CD14-positive monocyte (primary cell): ENCODE measurements at regions not wholly inside any gene's neighbourhood (a gene's known extent, or its start where the extent isn't known, plus 50 kb on each side); places are given as distances from the start of the nearest gene placed in this dataset.

Source experiments
- DNase-seq, 3 donors: peaks; one replicate each; pipeline ENCODE4 v3.0.0-alpha.2; 2011 to 2022
- H2AFZ ChIP-seq: 2 replicates; pipeline ENCODE4 v1.6.0; 2012; ENCODE audit warnings: mild to moderate bottlenecking, low read depth, low read length, inconsistent platforms; ENCODE audit not compliant: insufficient read depth, poor library complexity, severe bottlenecking
- H3K27ac ChIP-seq, 2 donors: 1 replicate in 1 of 2; 2 replicates in 1 of 2; pipeline ENCODE4 v1.5.1; 2012 to 2013; ENCODE audit warnings: low read length in 2 of 2, control low read depth in 1 of 2, inconsistent platforms in 1 of 2, low read depth in 1 of 2, mild to moderate bottlenecking in 1 of 2
- H3K27me3 ChIP-seq, 2 donors: one replicate each; pipeline versions ENCODE4 v1.6.0 to v1.6.1; 2011 to 2013; ENCODE audit warnings: low read length in 2 of 2; ENCODE audit not compliant: control insufficient read depth in 2 of 2, insufficient read depth in 2 of 2
- H3K36me3 ChIP-seq, 2 donors: replicated peaks in 1 of 2; 1 replicate in 1 of 2; 2 replicates in 1 of 2; pipeline versions ENCODE4 v1.5.1 to v1.6.1; 2012 to 2013; ENCODE audit warnings: low read length in 2 of 2, control low read depth in 1 of 2, inconsistent platforms in 1 of 2, mild to moderate bottlenecking in 1 of 2; ENCODE audit not compliant: insufficient read depth in 2 of 2, control insufficient read depth in 1 of 2
- H3K4me1 ChIP-seq, 2 donors: 1 replicate in 1 of 2; 2 replicates in 1 of 2; pipeline versions ENCODE4 v1.5.1 to v1.6.1; 2012 to 2013; ENCODE audit warnings: low read length in 2 of 2, control low read depth in 1 of 2, inconsistent platforms in 1 of 2, mild to moderate bottlenecking in 1 of 2, moderate library complexity in 1 of 2; ENCODE audit not compliant: insufficient read depth in 2 of 2, control insufficient read depth in 1 of 2
- H3K4me2 ChIP-seq: replicated peaks from 2 replicates; pipeline ENCODE3; 2012; ENCODE audit warnings: low read length, moderate library complexity, mild to moderate bottlenecking; ENCODE audit not compliant: poor library complexity, severe bottlenecking; ENCODE audit errors: extremely low read depth
- H3K4me3 ChIP-seq, 3 experiments: fragments of 200-600 bp in 1 of 3; sonication (generic) in 1 of 3; replicated peaks in 1 of 3; 1 replicate in 2 of 3; 2 replicates in 1 of 3; pipeline ENCODE4 v1.5.1; 2011 to 2013; ENCODE audit warnings: low read length in 3 of 3, mild to moderate bottlenecking in 3 of 3, control low read depth in 2 of 3, low read depth in 2 of 3, inconsistent platforms in 1 of 3, moderate library complexity in 1 of 3
- H3K79me2 ChIP-seq: 2 replicates; pipeline ENCODE4 v1.6.0; 2012; ENCODE audit warnings: mild to moderate bottlenecking, control low read depth, inconsistent platforms, low read length, moderate library complexity; ENCODE audit not compliant: insufficient read depth
- H3K9ac ChIP-seq: 2 replicates; pipeline ENCODE4 v1.6.0; 2017; ENCODE audit warnings: low read length, mild to moderate bottlenecking; ENCODE audit not compliant: insufficient read depth, poor library complexity, severe bottlenecking
- H3K9me3 ChIP-seq, 2 donors: replicated peaks in 1 of 2; 1 replicate in 1 of 2; 2 replicates in 1 of 2; pipeline versions ENCODE4 v1.5.1 to v1.6.1; 2012 to 2013; ENCODE audit warnings: low read length in 2 of 2, control low read depth in 1 of 2; ENCODE audit not compliant: control insufficient read depth in 1 of 2, insufficient read depth in 1 of 2
- H4K20me1 ChIP-seq: 2 replicates; pipeline ENCODE4 v1.6.0; 2012; ENCODE audit warnings: mild to moderate bottlenecking, low read length, control low read depth, moderate library complexity; ENCODE audit not compliant: insufficient read depth
- H3K27ac Mint-ChIP-seq, 7 donors: one replicate each; pipeline ENCODE4 v1.8.0; 2020; ENCODE audit warnings: mild to moderate bottlenecking in 7 of 7, mixed read lengths in 7 of 7, moderate library complexity in 6 of 7, inconsistent platforms in 2 of 7
- H3K27me3 Mint-ChIP-seq, 3 donors: one replicate each; pipeline ENCODE4 v1.8.0; 2021 to 2022; ENCODE audit warnings: low read depth in 3 of 3, mild to moderate bottlenecking in 3 of 3, mixed read lengths in 3 of 3, moderate library complexity in 3 of 3, inconsistent platforms in 1 of 3
- H3K36me3 Mint-ChIP-seq, 2 donors: one replicate each; pipeline ENCODE4 v1.8.0; 2020; ENCODE audit warnings: mixed read lengths in 2 of 2, inconsistent platforms in 1 of 2, mild to moderate bottlenecking in 1 of 2
- H3K4me1 Mint-ChIP-seq: one replicate; pipeline ENCODE4 v1.8.0; 2020; ENCODE audit warnings: mild to moderate bottlenecking, mixed read lengths
- H3K4me3 Mint-ChIP-seq, 2 donors: one replicate each; pipeline ENCODE4 v1.8.0; 2020; ENCODE audit warnings: mild to moderate bottlenecking in 2 of 2, mixed read lengths in 2 of 2, moderate library complexity in 1 of 2
- H3K9me3 Mint-ChIP-seq, 7 donors: one replicate each; pipeline ENCODE4 v1.8.0; 2020 to 2022; ENCODE audit warnings: mixed read lengths in 7 of 7, mild to moderate bottlenecking in 6 of 7, moderate library complexity in 6 of 7, inconsistent platforms in 2 of 7
- WGBS: methylation state at CpG from one replicate; pipeline ENCODE4 v1.1.5; 2013; ENCODE audit warnings: missing lambda C conversion rate; ENCODE audit not compliant: insufficient coverage; 5-methylcytosine and 5-hydroxymethylcytosine counted together
- intact Hi-C, 2 donors: fragments of 100-400 bp; cut with micrococcal nuclease; formaldehyde crosslinking; loops; one replicate each; pipeline versions ENCODE4 v1.15.0 to v1.15.1; 2023
- TF ChIP-seq, protein P1 (sequence below): fragments of 200-600 bp; IDR thresholded peaks from one replicate; pipeline ENCODE4 v1.8.0; 2022; ENCODE audit warnings: antibody characterized with exemption, mild to moderate bottlenecking

DNA sequence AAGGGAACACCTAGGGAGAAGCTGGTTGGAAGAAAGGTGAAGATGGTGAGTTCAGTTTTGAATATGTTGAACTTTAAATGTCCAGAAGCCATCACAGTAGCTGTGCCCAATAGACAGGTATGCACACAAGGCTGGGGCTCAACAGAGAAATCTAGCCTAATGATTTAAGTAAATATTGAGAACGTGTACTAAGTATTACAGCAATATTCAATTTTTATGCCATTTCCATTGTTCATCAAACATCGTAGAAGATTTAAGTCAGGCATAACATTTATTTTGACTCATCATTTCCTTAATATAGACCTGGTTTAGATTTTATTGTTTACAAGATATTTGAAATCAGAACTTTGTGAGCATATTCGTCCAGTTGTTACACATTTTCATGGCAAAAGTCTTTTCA is 116.4 kb downstream of the HPGD start:
- intact Hi-C loops = no loop called here
- no peaks in the 10 kb centered on the region for H3K36me3 Mint-ChIP-seq
- H3K4me1 Mint-ChIP-seq = no peaks in the 10 kb centered on the region
- H4K20me1 ChIP-seq = no peaks in the 10 kb centered on the region
- no peak overlapping the region for H3K4me2 ChIP-seq
- DNase-seq = no peak
- H3K9ac ChIP-seq = no peak overlapping the region
- H3K9me3 ChIP-seq = peaks cover 0 to 3% of the 10 kb centered on the region in 2 donors
- no peak overlapping the region for H3K27ac ChIP-seq
- H3K4me1 ChIP-seq = no peaks in the 10 kb centered on the region
- peaks cover 0 to 6% (median 4%) of the 10 kb centered on the region in 7 donors for H3K9me3 Mint-ChIP-seq
- H3K79me2 ChIP-seq = no peaks in the 10 kb centered on the region
- H3K27me3 Mint-ChIP-seq = peaks cover 0 to 1% (median 1%) of the 10 kb centered on the region in 3 donors
- no peaks in the 10 kb centered on the region for H3K36me3 ChIP-seq
- WGBS = no CpG with 5 or more reads among the region's 3 CpGs
- H3K27me3 ChIP-seq = no peaks in the 10 kb centered on the region
- H3K4me3 ChIP-seq = no peak overlapping the region
- no peak overlapping the region for H3K27ac Mint-ChIP-seq
- TF ChIP-seq, protein P1, sequence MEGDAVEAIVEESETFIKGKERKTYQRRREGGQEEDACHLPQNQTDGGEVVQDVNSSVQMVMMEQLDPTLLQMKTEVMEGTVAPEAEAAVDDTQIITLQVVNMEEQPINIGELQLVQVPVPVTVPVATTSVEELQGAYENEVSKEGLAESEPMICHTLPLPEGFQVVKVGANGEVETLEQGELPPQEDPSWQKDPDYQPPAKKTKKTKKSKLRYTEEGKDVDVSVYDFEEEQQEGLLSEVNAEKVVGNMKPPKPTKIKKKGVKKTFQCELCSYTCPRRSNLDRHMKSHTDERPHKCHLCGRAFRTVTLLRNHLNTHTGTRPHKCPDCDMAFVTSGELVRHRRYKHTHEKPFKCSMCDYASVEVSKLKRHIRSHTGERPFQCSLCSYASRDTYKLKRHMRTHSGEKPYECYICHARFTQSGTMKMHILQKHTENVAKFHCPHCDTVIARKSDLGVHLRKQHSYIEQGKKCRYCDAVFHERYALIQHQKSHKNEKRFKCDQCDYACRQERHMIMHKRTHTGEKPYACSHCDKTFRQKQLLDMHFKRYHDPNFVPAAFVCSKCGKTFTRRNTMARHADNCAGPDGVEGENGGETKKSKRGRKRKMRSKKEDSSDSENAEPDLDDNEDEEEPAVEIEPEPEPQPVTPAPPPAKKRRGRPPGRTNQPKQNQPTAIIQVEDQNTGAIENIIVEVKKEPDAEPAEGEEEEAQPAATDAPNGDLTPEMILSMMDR = no peak
- no peak overlapping the region for H2AFZ ChIP-seq
- no peak overlapping the region for H3K4me3 Mint-ChIP-seq

DNA sequence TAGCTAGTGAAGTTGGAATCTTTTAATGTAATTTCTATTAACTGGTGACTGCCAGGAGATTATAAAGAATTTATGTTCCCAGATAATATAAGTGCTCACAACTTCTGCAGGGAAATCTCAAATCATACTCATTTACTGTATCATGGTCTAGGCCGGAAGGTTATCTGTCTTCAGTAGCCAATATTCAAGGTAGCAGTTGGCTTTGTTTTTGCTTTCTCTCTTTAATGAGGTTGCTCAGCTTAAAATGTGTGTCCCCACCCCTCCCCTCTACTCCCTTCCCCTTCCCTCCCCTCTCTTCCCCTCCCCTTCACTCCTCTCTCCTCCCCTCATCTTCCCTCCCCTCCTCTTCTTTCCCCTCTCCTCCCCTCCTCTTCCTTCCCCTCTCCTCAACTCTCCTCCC is 117.6 kb downstream of the HPGD start:
- no peaks in the 10 kb centered on the region for H3K36me3 ChIP-seq
- Mint-ChIP-seq H3K27ac (no peak overlapping the region), H3K4me1 (no peaks in the 10 kb centered on the region), H3K4me3 (no peak overlapping the region), H3K36me3 (no peaks in the 10 kb centered on the region), H3K27me3 (peaks cover 0 to 3% (median 0%) of the 10 kb centered on the region in 3 donors), H3K9me3 (peaks cover 0 to 6% (median 4%) of the 10 kb centered on the region in 7 donors)
- no peak overlapping the region for H3K4me3 ChIP-seq
- no peak overlapping the region for H2AFZ ChIP-seq
- H3K9me3 ChIP-seq = peaks cover 0 to 3% of the 10 kb centered on the region in 2 donors
- H3K27ac ChIP-seq = no peak overlapping the region
- intact Hi-C loops = no loop called here
- no CpG with 5 or more reads among the region's 1 CpG for WGBS
- no peak overlapping the region for H3K4me2 ChIP-seq
- TF ChIP-seq, protein P1 = no peak
- H4K20me1 ChIP-seq = no peaks in the 10 kb centered on the region
- H3K9ac ChIP-seq = no peak overlapping the region
- no peaks in the 10 kb centered on the region for H3K27me3 ChIP-seq
- no peaks in the 10 kb centered on the region for H3K4me1 ChIP-seq
- DNase-seq = no peak
- H3K79me2 ChIP-seq = no peaks in the 10 kb centered on the region
